GM23338 (cell line): ENCODE measurements at regions not wholly inside any gene's neighbourhood (a gene's known extent, or its start where the extent isn't known, plus 50 kb on each side); places are given as distances from the start of the nearest gene placed in this dataset.

ENCODE experiments used
- ATAC-seq: fragments of 200-7000 bp; cut with Tn5 transposase; 3 replicates; pipeline ENCODE4 v1.9.1; 2020
- DNase-seq: peaks from one replicate; pipeline ENCODE4 v3.0.0-alpha.2; 2015; ENCODE audit warnings: low spot score
- H2AFZ ChIP-seq: fragments of 200-600 bp; sonication (generic); 2 replicates; pipeline ENCODE4 v1.8.0; 2016; ENCODE audit warnings: antibody characterized with exemption, mild to moderate bottlenecking, moderate library complexity
- H3F3A ChIP-seq: fragments of 200-600 bp; sonication (generic); replicated peaks from 2 replicates; pipeline ENCODE4 v1.8.0; 2017; ENCODE audit warnings: antibody characterized with exemption, mixed run types, low read depth
- H3K27ac ChIP-seq: fragments of 200-600 bp; sonication (generic); 2 replicates; pipeline ENCODE4 v1.6.1; 2016; ENCODE audit warnings: low read depth
- H3K27me3 ChIP-seq: fragments of 200-600 bp; sonication (generic); 2 replicates; pipeline ENCODE4 v1.8.0; 2016; ENCODE audit warnings: mild to moderate bottlenecking, mixed run types, moderate library complexity; ENCODE audit not compliant: insufficient read depth
- H3K36me3 ChIP-seq: fragments of 200-600 bp; sonication (generic); 2 replicates; pipeline ENCODE4 v1.8.0; 2016; ENCODE audit warnings: mild to moderate bottlenecking; ENCODE audit not compliant: insufficient read depth
- H3K4me1 ChIP-seq: fragments of 200-600 bp; sonication (generic); 2 replicates; pipeline ENCODE4 v1.8.0; 2016; ENCODE audit warnings: mild to moderate bottlenecking, moderate library complexity; ENCODE audit not compliant: insufficient read depth
- H3K4me2 ChIP-seq: fragments of 200-600 bp; sonication (generic); 2 replicates; pipeline ENCODE4 v1.7.1; 2017; ENCODE audit warnings: mixed run types
- H3K4me3 ChIP-seq: fragments of 200-600 bp; sonication (generic); 2 replicates; pipeline ENCODE4 v1.6.1; 2016; ENCODE audit warnings: mixed run types
- H3K79me2 ChIP-seq: fragments of 200-600 bp; sonication (generic); replicated peaks from 2 replicates; pipeline ENCODE4 v1.8.0; 2017; ENCODE audit warnings: mild to moderate bottlenecking; ENCODE audit not compliant: insufficient read depth
- H3K9me2 ChIP-seq: fragments of 200-600 bp; sonication (generic); 2 replicates; pipeline ENCODE4 v1.8.0; 2017; ENCODE audit not compliant: insufficient read depth
- H4K20me1 ChIP-seq: fragments of 200-600 bp; sonication (generic); replicated peaks from 2 replicates; pipeline ENCODE4 v1.8.0; 2017; ENCODE audit warnings: mild to moderate bottlenecking; ENCODE audit not compliant: insufficient read depth
- H3K27ac Mint-ChIP-seq: 2 replicates; pipeline ENCODE4 v1.8.0; 2020; ENCODE audit warnings: inconsistent platforms, mild to moderate bottlenecking, moderate library complexity, mixed read lengths
- H3K27me3 Mint-ChIP-seq: 3 replicates; pipeline ENCODE4 v1.8.0; 2022; ENCODE audit warnings: low read depth, mild to moderate bottlenecking, moderate library complexity, mixed read lengths, inconsistent platforms; ENCODE audit not compliant: insufficient read depth, poor library complexity
- H3K36me3 Mint-ChIP-seq: 3 replicates; pipeline ENCODE4 v1.8.0; 2021; ENCODE audit warnings: low read depth, mild to moderate bottlenecking, inconsistent platforms, moderate library complexity, mixed read lengths
- H3K4me1 Mint-ChIP-seq: 3 replicates; pipeline ENCODE4 v1.8.0; 2020; ENCODE audit warnings: mild to moderate bottlenecking, inconsistent platforms, mixed read lengths
- H3K4me3 Mint-ChIP-seq: 3 replicates; pipeline ENCODE4 v1.8.0; 2021; ENCODE audit warnings: moderate library complexity, mild to moderate bottlenecking, inconsistent platforms, mixed read lengths
- H3K9me3 Mint-ChIP-seq: 3 replicates; pipeline ENCODE4 v1.8.0; 2020; ENCODE audit warnings: moderate library complexity, mild to moderate bottlenecking, inconsistent platforms, mixed read lengths
- CREB1 ChIP-seq: fragments of 250-450 bp; sonication (Bioruptor Pico); IDR thresholded peaks from 2 replicates; pipeline ENCODE4 v1.5.0; 2020; ENCODE audit warnings: low read depth, mild to moderate bottlenecking, moderate library complexity
- CTCF ChIP-seq, 2 experiments: fragments of 200-600 bp in 1 of 2; sonication (generic) in 1 of 2; conservative IDR thresholded peaks; 2 replicates each; pipeline versions ENCODE4 v1.5.1 to v1.6.1; 2016 to 2017; ENCODE audit warnings: antibody characterized with exemption in 2 of 2, low read depth in 2 of 2, mild to moderate bottlenecking in 2 of 2, moderate library complexity in 1 of 2
- ETS1 ChIP-seq: IDR thresholded peaks from 2 replicates; pipeline ENCODE4 v1.6.1; 2016; ENCODE audit warnings: antibody characterized with exemption
- EZH2 ChIP-seq: fragments of 200-600 bp; sonication (generic); IDR thresholded peaks from one replicate; pipeline ENCODE4 v1.8.0; 2017; ENCODE audit warnings: antibody characterized with exemption, mild to moderate bottlenecking, low read depth; ENCODE audit not compliant: unreplicated experiment
- EZH2phosphoT487 ChIP-seq: fragments of 200-600 bp; sonication (generic); IDR thresholded peaks from one replicate; pipeline ENCODE4 v1.8.1; 2018; ENCODE audit warnings: antibody characterized with exemption; ENCODE audit not compliant: unreplicated experiment
- JUNB ChIP-seq: IDR thresholded peaks from one replicate; pipeline ENCODE4 v1.6.1; 2016; ENCODE audit warnings: antibody characterized with exemption; ENCODE audit not compliant: unreplicated experiment
- NANOG ChIP-seq: IDR thresholded peaks from 2 replicates; pipeline ENCODE4 v1.6.1; 2016; ENCODE audit warnings: antibody characterized with exemption, borderline replicate concordance
- POLR2AphosphoS5 ChIP-seq: IDR thresholded peaks from 2 replicates; pipeline ENCODE4 v1.6.1; 2016; ENCODE audit warnings: antibody characterized with exemption, low read depth
- REST ChIP-seq: IDR thresholded peaks from one replicate; pipeline ENCODE4 v1.6.1; 2018; ENCODE audit warnings: antibody characterized with exemption; ENCODE audit not compliant: unreplicated experiment
- STAT1 ChIP-seq: IDR thresholded peaks from one replicate; pipeline ENCODE4 v1.6.1; 2016; ENCODE audit warnings: antibody characterized with exemption; ENCODE audit not compliant: unreplicated experiment
- ZNF114 ChIP-seq: fragments of 250-450 bp; sonication (Bioruptor Pico); IDR thresholded peaks from 2 replicates; pipeline ENCODE4 v1.5.0; 2020; ENCODE audit warnings: mild to moderate bottlenecking, moderate library complexity
- ZNF331 ChIP-seq: fragments of 250-450 bp; sonication (Bioruptor Pico); IDR thresholded peaks from 2 replicates; pipeline ENCODE4 v1.5.0; 2020; ENCODE audit warnings: low read depth, mild to moderate bottlenecking, moderate library complexity
- ZNF462 ChIP-seq: fragments of 250-450 bp; sonication (Bioruptor Pico); IDR thresholded peaks from 2 replicates; pipeline ENCODE4 v1.5.0; 2020; ENCODE audit warnings: mild to moderate bottlenecking, moderate library complexity

- H2AFZ ChIP-seq, result no peak overlapping the region
- no peak for DNase-seq
- H3K27ac ChIP-seq, result no peak overlapping the region
- no peak for ATAC-seq
- H3K4me1 ChIP-seq, result no peaks in the 10 kb centered on the region
- H3K27me3 Mint-ChIP-seq, result peaks cover 1% of the 10 kb centered on the region
- TF ChIP-seq EZH2 (no peak), ZNF114 (CRISPR knock-in tag) (no peak), ETS1 (no peak), ZNF331 (CRISPR knock-in tag) (no peak), STAT1 (no peak), EZH2phosphoT487 (no peak), CREB1 (CRISPR knock-in tag) (no peak), CTCF (conservative IDR thresholded peaks at IDR 0.05; ENCODE audit: low read depth in 2 of 2) (no peak), NANOG (no peak), JUNB (no peak), POLR2AphosphoS5 (no peak), REST (no peak), ZNF462 (CRISPR knock-in tag) (no peak)
- no peak overlapping the region for H3K4me3 ChIP-seq
- H3K9me3 Mint-ChIP-seq, result no peaks in the 10 kb centered on the region
- H3F3A ChIP-seq, result no peaks in the 10 kb centered on the region
- H3K79me2 ChIP-seq, result no peaks in the 10 kb centered on the region
- H3K4me3 Mint-ChIP-seq, result no peak overlapping the region
- no peaks in the 10 kb centered on the region for H3K9me2 ChIP-seq
- no peak overlapping the region for H3K27ac Mint-ChIP-seq
- H3K36me3 ChIP-seq, result no peaks in the 10 kb centered on the region
- H3K27me3 ChIP-seq, result no peaks in the 10 kb centered on the region
- H3K36me3 Mint-ChIP-seq, result no peaks in the 10 kb centered on the region
- no peaks in the 10 kb centered on the region for H4K20me1 ChIP-seq
- no peaks in the 10 kb centered on the region for H3K4me1 Mint-ChIP-seq
- H3K4me2 ChIP-seq, result no peak overlapping the region
Observed at GRCh38 chr4:74621616-74622015, 172.7 kb downstream of the BTC start.
